Dedifferentiated amniotic fluid mesenchymal stem cell (primary cell): ENCODE measurements at regions not wholly inside any gene's neighbourhood (a gene's known extent, or its start where the extent isn't known, plus 50 kb on each side); places are given as distances from the start of the nearest gene placed in this dataset.

Source experiments
- DNase-seq: peaks from one replicate; pipeline ENCODE4 v3.0.0-alpha.2; 2016; ENCODE audit errors: extremely low spot score

DNA sequence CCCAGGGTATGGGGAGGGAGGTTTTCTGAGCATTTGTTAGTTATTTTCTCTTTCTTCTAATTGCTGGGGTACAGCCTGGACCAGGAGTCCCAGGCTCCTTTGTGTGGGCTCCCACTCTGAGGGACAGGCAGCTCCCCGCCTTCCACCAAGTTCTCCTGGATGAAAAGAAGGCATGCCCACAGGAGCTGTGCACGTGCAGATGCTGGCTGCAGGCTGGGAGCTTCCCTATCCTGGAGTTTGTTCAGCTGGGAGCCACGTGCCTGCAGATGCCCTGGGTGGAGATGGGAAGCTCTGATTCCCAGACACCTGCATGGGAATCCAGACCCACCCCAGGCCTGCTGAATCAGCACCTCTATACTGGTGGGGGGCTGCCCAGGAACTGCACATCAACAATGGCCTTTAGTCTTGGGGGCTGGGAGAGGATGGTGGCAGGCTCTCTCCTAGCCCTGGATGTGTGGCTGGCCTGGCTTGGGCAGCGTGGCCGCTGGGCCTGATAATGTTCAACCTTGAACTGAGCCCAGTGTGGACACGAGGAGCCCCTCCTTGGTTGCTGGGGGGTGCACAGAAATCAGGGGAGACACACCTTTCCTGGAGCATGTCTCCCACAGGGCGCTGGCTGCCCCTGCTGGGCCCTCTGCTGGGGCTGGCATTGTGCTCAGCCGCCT, 233.6 kb upstream of the HS6ST1 start:
- DNase-seq: no peak

- no peak for DNase-seq
Observed at GRCh38 chr2:128552806-128553551, 234.3 kb upstream of the HS6ST1 start.

- no peak for DNase-seq
Observed at GRCh38 chr2:128554151-128554769, 235.6 kb upstream of the HS6ST1 start.

DNA sequence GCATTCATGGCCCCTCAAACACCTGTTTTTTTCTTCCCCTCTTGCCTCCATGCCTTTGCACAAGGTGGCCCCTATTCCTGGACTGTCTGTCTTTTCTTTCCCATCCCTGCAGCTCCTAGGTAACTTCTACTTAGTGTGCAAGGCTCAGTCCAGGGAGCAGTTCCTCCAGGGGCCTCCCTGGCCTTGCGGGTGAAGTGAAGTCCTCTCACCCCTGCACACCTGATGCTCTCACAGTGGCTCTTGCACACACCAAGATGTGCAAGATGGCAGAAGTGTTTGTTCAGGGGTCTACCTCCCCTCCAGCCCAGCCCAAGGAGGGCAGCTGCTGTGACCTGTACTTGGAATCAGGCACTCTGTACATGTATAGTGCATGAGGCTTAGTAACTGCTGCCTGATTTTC, 236.8 kb upstream of the HS6ST1 start:
- DNase-seq: no peak

- DNase-seq: no peak
Observed at GRCh38 chr2:128556089-128556488, 237.4 kb upstream of the HS6ST1 start.

GRCh38 chr2:128556633-128557032, 238.0 kb upstream of the HS6ST1 start:
- no peak for DNase-seq

DNA sequence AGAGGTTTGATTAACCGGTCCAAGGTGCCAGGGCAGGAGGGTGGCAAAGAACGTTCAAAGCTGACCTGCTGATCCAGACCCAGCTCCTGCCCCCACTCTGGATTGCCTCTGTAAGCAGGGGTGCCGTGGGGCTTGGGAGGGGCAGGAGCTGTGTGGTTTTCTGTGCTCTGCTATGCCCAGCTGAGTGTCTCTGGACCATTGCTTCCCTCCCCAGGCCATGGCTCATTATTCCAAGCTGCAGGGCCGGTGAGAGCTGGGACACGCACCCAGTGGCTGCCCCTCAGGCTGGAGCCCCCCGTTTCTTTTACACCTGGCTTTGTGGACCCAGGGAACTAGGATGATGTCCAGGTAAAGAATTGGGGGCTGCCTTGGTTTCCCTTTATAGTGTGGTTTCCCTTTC, 238.4 kb upstream of the HS6ST1 start:
- no peak for DNase-seq

GRCh38 chr2:128557831-128558241, 239.2 kb upstream of the HS6ST1 start:
- DNase-seq: peak; percentile 40

DNA sequence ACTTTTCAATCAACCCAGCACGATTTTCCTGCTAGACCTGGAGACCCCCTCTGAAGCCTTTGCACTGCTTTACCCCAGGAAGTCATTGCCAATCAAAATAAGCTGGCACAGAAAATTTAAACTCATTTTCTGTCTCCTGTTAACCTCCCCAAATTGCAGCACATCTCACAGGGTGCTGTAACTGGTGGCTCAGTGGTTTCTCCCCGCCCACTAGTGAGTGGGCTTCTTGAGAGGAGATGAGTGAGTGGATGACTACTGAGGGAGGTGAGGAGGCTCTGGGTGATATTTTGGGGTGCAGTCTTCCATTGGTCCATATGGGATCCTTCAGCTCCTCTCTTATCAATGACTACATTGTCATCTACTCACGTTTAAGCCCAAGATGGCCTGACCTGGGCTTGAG, 239.8 kb upstream of the HS6ST1 start:
- DNase-seq: no peak

GRCh38 chr2:128558895-128559532, 240.3 kb upstream of the HS6ST1 start:
- DNase-seq: no peak

- DNase-seq: no peak
Observed at GRCh38 chr2:128559533-128560515, 241.2 kb upstream of the HS6ST1 start.

DNA sequence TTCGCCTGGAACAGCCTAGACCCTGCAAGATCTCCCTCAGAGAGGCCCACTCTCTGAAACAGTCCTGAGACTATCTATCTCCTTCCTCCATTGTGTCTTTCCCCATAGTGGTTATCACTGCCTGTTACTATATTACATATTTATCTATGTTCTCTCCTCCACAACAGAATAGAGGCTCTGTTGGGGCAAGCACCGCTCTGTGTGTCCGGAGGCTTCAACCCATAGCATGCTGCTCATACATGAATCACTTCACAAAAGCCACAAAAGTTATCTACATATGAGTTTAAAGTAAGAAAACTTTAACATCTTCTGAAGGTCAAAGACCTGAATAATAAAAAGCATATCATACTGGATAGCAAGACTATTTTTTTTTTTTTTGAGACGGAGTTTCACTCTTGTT, 242.1 kb upstream of the HS6ST1 start:
- DNase-seq: no peak

DNA sequence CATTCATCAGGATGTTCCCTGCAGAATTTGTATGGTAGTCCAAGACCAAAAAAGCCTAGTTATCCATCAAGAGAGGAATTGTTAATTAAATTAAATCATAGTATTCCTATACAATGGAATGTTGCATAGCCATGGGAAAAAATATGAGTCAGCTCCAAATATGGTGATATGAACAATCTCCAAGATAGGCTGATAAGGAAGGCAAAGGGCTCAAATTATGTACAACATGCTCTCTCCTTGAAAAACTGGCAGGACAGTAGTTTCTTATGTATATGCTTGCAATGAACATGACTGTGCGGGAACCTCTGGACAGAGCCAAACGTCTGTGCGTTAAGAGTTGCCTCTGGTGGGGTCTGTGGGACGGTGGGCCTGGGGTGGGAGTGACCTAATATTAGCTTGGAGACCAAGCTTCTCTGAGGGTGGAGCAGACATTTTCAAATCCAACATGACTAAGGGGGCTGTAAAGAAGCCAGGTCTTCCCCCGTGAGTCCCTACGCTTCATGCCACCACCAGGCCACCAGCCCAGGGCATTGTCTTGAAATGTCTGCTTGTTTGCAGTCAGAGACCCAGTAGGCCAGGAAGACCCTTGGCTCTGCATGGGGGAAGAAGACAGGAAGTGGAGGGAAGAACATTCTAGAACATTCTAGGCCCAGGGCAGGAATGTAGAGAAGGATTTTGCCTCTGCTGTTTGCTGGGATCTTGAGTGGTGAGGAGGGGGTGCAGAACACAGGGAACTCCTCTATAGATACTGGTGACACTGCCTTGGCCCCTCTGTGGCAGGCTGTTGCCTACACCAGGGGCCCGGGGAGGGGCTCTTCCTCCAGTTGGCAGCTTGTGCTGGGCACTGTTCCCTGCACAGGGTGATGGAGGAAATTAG, 244.0 kb upstream of the HS6ST1 start:
- peak; percentile 15 for DNase-seq

DNA sequence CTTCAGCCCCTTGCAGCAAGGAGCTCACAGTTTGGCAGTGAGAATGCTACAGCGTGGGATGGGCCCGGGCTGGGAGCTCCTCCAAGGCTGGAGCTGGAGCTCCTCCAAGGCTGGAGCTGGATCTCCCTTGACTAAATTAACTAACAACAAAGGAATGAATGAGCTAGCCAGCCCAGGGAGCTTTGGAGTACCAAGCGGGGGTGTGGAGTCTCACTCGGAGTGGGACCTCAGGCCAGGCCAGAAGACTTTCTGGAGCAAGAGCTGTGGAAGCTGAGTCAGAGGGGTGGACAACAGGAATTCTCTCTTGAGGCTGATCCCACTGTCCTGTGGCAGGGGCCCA, 244.7 kb upstream of the HS6ST1 start:
- DNase-seq: peak; percentile 97

DNA sequence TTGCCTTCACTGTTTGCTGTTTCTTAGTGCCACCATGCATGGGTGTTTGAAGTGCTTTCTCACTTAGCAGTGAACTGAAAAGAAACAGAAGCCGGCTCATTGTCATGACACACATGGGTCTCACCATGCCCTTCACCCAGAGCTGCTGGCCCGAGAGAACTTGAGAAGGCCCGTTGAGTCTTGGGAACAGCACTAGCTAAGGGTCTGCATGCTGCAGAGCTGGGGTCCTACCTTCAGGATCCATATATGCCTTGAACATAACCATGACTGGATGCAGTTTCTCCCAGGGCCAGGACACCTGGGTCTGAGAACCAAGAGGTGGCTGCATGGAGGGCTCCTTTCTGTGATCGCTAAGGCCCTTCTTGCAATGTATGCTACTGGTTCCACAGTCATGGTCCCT, 245.5 kb upstream of the HS6ST1 start:
- no peak for DNase-seq

- DNase-seq: no peak
Observed at GRCh38 chr2:128564551-128564950, 245.9 kb upstream of the HS6ST1 start.

DNA sequence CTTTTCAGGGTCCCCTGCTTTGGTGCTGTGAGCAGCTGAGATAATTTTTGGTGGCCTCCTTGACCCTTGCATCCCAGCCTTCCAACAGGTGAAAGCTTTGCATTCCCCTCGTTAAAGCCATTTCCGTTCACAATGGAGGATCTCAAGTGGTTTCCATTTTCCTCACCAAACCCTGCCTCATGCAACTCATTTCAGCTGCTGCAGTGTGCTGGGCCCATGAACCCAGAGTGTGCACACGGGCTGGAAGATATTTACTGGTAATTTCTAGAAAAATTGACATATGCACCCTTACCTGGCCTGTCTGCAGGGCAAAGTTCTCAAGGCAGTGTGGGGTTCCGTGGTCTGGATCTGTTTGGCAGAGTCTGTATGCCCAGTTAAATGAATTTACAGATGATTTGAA, 246.8 kb upstream of the HS6ST1 start:
- DNase-seq: no peak

GRCh38 chr2:128566671-128567070, 248.0 kb upstream of the HS6ST1 start:
- DNase-seq: no peak

- DNase-seq: no peak
Observed at GRCh38 chr2:128568106-128568505, 249.4 kb upstream of the HS6ST1 start.

- DNase-seq: no peak
Observed at GRCh38 chr2:128573116-128573515, 254.4 kb upstream of the HS6ST1 start.

GRCh38 chr2:128573531-128573930, 254.9 kb upstream of the HS6ST1 start:
- no peak for DNase-seq
